ENCODE measurements at regions not wholly inside any gene's neighbourhood (a gene's known extent, or its start where the extent isn't known, plus 50 kb on each side); places are given as distances from the start of the nearest gene placed in this dataset.

DNA sequence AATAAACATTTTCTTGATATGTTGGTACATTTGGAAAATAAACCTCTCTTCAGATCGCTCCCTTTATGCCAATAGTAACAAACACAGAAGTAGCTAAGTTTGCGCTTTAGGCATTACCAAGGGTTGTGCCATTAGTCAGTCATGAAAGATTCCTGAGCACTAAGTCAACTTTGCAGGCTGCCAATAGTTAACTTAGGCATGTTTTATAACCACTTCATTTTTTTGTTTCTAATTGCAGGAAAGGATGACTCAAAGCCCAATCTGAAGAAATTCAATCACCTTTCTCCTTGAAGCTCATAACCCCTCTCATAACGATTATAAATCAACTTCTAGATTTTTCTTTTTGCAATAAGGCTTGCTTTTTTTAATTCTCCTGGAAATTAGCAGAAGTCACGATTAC is 517.0 kb downstream of the AGTPBP1 start:
- DNase-seq (no peak), ATAC-seq (no peak)
- intact Hi-C loops (cut with micrococcal nuclease), result no loop called here

DNA sequence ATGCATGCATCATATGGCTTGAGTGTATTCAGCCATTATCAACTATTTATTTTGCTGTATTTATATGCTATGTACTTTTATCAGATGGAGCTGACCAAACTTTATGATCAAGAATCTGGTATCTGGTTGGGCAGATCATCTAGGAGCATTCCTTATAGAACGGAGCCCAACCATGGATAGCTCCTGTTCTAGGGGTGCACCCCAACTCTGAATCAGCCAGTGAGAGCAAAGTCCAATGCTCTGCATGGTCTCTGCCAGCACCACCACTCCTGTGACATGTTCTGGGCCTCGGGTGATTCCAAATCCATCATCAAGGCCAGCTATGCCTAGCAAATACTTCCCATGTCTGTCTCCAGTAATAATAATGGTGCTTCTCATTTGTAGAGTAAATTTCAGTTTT is 517.5 kb downstream of the AGTPBP1 start:
- intact Hi-C loops (cut with micrococcal nuclease), result no loop called here
- no peak for DNase-seq

DNA sequence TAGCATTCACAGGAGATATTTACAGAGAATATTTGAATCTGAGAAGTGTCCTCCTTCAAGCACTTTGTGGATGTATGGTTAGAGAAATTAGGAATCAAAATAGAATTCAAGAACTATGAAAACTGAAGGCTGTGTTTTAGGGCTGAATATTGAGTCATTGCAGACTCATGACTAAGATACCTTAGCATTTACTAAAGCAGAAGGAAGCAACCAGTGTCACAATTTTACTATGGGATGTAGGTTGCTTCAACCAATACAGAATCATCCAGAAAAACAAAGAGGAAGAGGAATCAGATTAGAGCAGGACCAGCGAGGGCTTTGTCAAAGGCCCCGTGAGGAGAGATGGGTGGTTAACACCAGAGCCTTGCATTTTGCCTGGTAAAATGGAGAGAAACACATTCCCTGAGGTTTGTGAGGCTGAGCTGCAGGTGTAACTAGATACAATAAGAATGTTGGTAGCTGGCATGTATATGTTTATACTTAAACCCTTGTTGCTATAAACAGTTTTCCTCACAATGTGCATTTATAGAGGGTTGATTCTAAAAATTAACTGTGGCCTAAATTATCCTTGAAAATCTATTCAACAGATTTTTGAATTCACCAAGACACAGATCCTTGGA is 518.1 kb downstream of the AGTPBP1 start:
- intact Hi-C loops (cut with micrococcal nuclease), result no loop called here
- no peak for ATAC-seq
- no peak for DNase-seq

More for the DNA sequence above, 517.5 kb downstream of the AGTPBP1 start:
- no peak for ATAC-seq

DNA sequence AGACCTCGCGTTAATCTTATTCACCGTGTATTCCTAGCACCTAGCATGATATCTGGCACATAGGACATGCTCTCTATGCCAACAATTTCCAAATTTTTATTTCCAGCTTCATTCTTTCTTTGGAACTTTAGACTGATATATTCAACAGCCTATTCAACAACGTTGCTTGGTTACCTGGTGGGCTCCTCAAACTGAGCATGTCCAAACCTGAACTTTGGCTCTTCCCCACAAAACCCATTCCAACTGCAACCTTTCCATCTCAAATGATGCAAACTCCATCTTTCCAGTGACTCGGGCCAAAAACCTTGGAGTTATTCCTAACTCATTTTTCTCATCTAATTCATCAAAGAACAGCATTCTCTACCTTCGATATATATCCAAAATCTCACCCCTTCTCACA is 525.2 kb downstream of the AGTPBP1 start:
- ATAC-seq (no peak), DNase-seq (no peak)
- intact Hi-C loops (cut with micrococcal nuclease), result no loop called here

DNA sequence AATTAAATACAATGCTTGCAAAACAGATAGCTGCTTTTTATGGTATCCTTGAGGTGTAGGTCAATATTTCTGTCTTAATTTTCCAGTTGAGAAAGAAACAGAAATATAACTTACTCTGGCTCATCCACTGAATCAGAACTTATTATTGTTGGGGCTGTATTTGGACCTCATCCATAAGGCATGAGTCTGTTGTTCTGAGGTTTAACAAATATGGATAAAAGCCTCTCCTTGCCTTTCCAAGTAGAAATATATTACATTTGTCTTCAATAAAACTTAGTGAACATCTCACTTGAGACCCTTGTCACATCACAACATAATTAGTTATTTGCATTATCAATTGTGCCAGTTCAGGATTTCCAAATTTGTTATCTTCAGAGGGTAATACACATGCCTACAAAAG is 525.8 kb downstream of the AGTPBP1 start:
- intact Hi-C loops (cut with micrococcal nuclease), result no loop called here

DNA sequence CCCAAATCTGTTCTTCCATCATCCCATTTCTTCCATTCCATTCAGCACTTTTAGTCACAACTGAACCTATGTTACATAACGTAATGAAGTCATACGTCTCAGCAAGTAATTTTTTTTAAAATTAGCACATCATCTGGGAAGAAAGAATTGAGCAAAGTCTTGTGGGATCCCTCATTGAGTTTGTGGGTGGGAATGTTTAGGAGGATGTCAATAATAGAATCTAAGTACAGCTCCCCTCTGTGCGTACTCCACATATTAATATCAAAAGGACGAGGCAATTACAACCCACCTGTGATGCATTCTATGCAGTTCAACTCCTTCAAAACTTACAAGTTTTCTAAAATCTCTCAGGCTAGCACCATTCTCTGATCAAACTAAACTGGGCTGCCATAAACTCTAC is 526.3 kb downstream of the AGTPBP1 start:
- intact Hi-C loops (cut with micrococcal nuclease), result no loop called here
- ATAC-seq (no peak), DNase-seq (no peak)

More for the DNA sequence above, 525.8 kb downstream of the AGTPBP1 start:
- DNase-seq, result no peak
- ATAC-seq, result no peak

DNA sequence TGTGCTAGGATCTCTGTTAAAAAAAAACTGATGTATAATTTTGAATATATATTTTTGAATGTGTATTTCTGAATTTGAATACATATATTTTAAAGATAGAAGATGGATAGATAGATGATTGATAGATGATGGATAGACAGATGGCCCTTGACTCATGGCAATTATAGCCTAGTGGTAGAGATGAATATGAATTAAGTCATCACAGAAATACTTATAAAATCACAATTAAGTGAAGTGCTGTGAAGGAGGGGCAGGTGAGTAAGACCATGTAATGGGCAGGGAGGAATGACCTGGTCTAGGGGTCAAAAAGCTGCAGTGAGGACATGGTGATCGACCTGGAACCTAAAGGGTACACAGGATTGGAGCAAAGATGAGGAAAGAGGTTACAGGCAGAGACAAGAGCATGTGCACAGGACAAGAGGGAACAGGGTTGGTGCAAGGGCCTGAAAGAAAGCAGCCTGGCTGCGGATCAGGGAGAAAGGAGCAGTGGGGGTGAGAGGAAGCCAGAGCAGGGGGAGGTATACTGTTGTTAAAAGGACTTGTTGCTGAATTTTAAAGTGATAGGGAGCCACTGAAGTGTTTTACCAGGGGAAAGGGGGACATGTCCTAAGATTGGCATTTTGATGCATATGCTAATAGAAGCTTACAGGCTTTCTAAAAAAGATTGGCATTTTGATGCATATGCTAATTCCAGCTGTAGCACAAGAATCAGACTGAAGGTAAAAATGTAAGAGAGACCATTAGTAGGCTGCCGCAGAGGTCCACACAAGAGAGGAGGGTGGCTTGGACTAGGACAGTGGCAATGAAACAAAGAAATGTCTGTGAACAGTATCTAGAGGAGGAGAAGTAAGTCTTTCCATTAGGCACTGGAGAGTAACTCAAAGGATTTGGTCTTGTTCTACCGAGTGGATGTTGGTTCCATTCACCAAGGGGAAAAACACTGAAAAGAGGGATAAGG is 527.8 kb downstream of the AGTPBP1 start:
- intact Hi-C loops (cut with micrococcal nuclease), result no loop called here
- ATAC-seq (no peak), DNase-seq (no peak)

DNA sequence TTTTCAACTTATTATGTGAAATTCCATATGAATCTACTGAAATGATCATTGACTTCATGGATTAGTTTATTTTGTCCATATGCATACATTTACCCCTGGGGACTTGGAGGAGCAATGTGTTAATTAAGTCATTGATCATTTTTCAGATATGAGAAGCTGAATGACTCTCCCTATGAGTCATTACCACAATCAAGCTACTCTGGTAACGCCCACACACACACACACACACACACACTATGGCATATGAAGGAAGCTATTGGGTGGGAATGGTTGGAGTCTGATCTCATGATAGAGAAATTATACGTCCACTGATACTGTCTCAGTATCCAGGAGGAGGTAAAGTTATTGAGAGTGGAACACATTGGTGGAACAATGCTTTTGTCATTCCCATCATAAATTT is 528.9 kb downstream of the AGTPBP1 start:
- ATAC-seq (no peak), DNase-seq (no peak)
- intact Hi-C loops (cut with micrococcal nuclease), result no loop called here

DNA sequence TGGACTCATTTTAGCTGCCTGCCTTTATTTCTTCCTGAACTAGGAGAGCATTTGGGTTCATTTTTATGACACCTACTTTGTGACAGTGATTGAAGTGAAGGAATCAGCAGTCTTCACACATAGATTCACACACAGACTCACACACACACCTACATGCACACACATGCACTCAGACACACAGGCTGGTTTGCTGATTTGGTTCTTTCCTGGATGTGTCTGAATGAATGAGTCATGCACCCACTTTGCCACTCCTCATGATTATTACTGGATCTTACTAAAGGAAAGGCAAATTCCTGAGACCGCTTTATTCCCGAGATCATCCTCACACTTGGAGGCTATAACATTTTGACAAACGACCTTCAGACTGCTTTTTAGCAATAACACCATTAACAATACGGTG is 529.5 kb downstream of the AGTPBP1 start:
- intact Hi-C loops (cut with micrococcal nuclease), result no loop called here
- ATAC-seq (no peak), DNase-seq (no peak)

DNA sequence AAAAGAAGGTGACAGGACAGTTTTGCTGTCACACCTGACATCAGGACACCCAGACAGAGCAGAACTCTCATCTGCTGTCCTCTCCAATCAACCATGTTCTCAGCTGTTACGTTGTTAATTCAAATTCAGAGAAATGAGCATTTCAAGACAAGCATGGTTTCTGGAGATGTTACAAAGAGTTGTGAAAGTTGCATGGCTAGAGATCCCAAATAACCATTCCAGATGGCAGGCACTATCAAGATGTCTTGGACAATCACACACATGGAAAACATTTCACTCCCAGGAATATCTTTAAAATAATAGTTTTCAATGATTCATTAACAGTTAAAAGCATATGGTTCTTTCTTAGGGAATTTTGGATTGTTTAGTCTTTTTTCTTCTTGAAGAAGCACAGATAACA is 533.1 kb downstream of the AGTPBP1 start:
- DNase-seq (no peak), ATAC-seq (no peak)
- intact Hi-C loops (cut with micrococcal nuclease), result no loop called here

DNA sequence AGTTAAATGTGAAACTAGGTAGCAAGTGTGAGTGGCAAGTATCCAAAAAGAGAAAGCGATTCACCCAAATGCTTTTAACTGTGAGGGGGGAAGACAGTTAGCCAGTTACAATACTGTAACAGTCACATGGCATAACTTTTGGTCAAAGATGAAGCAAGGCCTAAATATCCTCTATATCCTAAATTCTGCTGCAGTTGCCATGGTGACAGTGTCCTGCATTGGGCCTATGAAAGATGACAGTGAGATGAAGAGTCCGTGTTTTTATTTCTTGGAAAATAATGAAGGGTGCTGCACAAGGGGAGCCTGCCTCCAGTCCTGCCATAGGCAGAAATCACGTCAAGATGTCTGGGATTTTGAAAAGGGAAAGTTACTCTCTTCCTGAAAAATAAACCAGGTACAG is 534.6 kb downstream of the NTRK2 start:
- DNase-seq, result no peak
- intact Hi-C loops (cut with micrococcal nuclease), result no loop called here
- ATAC-seq, result no peak

DNA sequence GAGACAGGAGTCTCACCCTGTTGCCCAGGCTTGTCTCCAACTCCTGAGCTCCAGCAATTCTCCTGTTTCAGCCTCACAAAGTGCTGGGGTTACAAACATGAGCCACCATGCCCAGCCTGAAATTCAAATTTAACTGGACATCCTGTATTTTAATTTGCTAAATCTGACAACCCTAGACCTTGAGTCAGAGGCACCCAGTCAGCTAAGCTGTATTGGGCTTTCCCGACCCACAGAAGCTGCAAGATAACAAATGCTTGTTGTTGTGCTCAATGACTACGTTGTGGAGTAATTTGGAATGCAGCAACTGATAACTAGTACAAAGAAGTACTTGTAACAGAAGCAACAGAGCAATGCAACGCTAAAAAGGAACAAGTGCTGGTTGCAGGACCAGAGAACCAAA is 533.1 kb downstream of the NTRK2 start:
- ATAC-seq (no peak), DNase-seq (no peak)
- intact Hi-C loops (cut with micrococcal nuclease), result no loop called here

DNA sequence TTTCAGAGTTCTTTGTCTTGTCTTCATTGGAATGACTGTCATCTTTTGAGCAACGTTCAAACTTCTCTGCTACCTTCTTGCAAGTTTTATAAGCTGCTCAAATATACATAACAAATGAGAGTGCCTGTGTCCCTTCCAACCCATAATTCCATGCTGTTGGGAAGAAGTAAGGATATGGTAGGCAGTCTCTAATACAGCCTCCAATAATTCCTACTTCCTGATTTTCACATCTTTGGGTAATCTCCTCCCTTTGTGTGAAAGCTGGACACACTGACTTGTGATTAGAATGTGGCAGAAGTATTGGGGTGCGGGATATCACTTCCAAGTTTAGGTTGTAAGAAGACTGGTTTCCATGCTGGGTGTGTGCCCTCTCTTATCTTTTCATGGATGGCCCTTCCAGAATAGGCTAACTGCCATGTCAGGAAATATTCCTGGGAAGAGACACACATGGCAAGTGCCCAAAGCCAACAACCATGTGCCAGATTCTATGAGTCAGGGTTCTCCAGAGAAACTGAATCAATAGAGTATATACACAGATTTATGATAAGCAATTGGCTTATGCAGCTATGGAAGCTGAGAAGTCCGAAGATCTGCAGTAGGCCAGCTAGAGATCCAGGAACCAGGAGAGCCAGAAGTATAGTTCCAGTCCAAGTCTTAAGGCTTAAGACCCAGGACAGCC is 531.3 kb downstream of the NTRK2 start:
- DNase-seq (no peak), ATAC-seq (peak; percentile 30)
- intact Hi-C loops (cut with micrococcal nuclease), result no loop called here

DNA sequence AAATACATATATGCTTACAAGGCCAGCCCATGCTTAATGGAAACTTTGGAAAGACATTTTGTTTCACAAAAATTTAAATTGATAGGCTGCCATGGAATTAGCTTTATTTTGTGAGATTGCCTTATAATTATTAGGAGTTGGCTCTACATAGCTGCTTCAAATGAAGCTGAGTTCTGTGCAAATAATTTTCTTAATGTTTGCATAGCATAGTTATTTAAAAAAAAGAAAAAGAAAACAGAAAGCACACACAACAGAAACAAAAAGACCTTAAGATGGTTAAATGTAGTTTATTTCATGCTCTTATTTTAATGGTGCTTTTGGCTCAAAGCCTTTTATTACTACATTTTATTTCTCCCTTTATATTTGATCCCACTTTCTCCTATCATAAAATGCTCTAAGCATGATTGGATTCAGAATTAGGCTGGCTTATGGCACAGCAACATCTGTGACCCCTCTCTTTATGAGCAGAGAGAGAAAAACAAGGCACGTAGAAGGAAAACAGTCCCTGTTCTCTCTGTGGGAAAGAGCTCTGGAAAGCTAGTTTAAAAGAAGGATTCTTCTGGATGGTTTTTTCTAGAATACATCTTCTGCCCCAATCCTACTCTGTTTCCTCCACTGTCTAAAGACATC is 530.5 kb downstream of the NTRK2 start:
- DNase-seq (no peak), ATAC-seq (no peak)
- intact Hi-C loops (cut with micrococcal nuclease), result no loop called here

DNA sequence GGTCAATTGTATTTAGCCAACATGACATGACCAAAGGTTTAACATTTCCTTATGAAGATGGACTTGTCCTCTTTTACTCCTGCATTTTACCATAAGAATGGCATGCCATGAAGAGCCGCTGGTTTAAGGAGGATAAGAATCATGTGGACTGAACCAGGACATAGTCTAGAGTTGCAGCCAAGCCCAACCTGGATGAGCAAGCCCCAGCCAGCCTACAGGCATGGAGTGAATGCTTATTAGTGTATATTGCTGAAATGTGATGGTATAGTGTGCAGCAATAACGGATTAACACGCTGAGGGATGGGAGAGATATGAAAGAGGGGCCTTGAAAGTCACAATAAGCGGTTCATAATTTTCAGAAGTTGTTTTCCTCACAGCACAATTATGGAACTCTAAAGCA is 523.2 kb downstream of the NTRK2 start:
- DNase-seq (no peak), ATAC-seq (no peak)
- intact Hi-C loops (cut with micrococcal nuclease), result no loop called here

DNA sequence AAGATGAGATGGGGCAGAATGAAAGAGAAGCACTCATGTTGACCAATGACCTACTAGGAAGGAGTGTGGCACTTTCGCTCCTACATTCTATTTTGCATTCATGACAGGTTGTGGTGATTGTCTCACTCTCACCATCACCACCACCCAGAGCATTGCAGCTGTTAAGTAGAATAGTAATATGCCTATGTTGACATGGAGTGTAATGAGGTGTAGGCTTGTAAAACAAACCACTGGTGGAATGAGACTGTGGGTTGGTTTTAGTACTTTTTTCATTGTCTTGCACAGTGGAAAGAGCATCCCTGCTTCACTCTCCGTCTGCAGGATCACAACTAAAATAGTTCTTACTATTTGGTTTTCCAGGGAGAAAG is 516.7 kb downstream of the NTRK2 start:
- no peak for DNase-seq
- ATAC-seq, result no peak
- intact Hi-C loops (cut with micrococcal nuclease), result no loop called here

DNA sequence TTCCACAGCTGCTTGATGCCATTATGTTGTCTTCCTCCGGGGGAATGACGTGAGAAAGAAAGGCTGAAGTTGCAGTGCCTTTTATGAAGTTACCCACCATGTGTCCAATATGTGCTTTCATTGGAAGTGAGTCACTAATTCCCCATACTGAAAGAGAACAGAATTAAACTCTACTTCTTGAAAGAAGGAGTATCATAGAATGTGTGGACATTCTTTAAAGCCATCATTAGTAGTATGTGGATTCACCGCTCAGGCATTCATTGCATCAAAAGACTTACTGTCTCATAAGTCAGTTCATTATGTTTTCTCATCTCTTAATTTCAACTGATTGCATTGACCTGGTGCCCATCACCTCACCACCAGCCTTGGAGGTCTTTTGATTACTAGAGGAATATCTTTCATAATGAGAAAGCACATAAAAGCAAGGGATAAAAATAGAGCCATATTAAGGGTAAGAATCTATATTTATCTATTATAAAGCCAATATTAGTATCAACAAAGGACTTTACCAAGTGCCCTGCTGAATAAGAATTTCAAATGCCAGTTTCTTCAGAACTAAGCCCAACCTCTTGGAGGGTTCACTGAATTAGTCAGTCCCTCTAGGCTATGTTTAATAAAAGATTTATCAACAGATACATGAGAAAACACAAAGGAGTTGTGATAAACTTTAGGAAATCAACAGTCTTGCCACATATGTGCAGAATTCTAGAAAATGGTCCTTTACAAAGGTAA is 516.1 kb downstream of the NTRK2 start:
- intact Hi-C loops (cut with micrococcal nuclease), result no loop called here
- DNase-seq (no peak), ATAC-seq (no peak)

DNA sequence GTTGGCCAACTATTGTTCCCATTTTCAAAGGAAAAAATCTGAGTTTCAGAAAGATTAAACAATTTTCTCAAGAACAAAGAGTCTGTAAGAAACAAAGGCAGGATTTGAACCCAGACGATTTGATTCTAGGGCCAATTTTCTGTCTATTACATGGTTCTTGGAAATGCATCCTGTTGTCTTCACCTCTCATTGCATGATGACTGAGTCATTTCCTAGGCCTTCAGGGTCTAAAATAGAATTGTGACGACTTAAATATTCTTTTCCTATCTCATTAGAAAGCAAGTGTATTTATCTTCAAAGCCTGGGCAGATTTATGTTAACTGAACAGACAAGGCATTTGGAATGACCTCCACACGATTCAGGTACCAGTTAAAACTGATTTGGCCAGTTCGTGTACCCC is 512.9 kb downstream of the NTRK2 start:
- intact Hi-C loops (cut with micrococcal nuclease), result no loop called here
- no peak for DNase-seq

DNA sequence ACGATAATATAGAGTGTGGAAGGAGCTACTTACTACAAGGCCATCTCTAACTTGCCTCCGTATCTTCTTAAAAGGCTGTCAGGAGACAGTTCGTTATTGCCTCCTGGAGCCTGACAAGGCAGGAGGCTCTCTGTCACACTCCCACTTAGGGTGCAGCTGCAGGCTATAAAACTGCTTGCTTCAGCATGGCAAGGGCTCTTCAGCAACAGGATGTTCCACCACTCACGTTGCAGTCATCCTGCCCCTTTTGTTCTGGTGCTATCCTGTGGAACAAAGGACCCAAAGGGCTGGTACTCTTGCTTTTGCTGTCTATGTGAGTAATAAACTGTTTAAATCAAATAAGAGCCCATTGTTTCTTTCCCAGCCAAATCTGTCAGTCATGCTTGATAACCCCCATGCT is 508.9 kb downstream of the NTRK2 start:
- DNase-seq (no peak), ATAC-seq (no peak)
- intact Hi-C loops (cut with micrococcal nuclease), result no loop called here

More for the DNA sequence above, 512.9 kb downstream of the NTRK2 start:
- no peak for ATAC-seq

Measured in left ventricle myocardium superior (tissue), 1 donor.